Transverse colon (tissue), 4 donors: ENCODE measurements at regions not wholly inside any gene's neighbourhood (a gene's known extent, or its start where the extent isn't known, plus 50 kb on each side); places are given as distances from the start of the nearest gene placed in this dataset.

Experiments
- DNase-seq: peaks from one replicate; pipeline ENCODE4 v3.0.0-alpha.2; 2019
- H3K27ac ChIP-seq, 4 donors: fragments of 200-600 bp; sonication (generic); 2 replicates each; pipeline ENCODE4 v1.5.1; 2016 to 2018; ENCODE audit warnings: inconsistent platforms in 4 of 4
- H3K27me3 ChIP-seq: fragments of 200-600 bp; sonication (generic); 2 replicates; pipeline ENCODE4 v1.5.1; 2017; ENCODE audit warnings: inconsistent platforms
- H3K36me3 ChIP-seq, 4 donors: fragments of 200-600 bp; sonication (generic); 2 replicates each; pipeline ENCODE4 v1.5.1; 2017 to 2019; ENCODE audit warnings: inconsistent platforms in 4 of 4
- H3K4me1 ChIP-seq, 4 donors: fragments of 200-600 bp; sonication (generic); 2 replicates each; pipeline ENCODE4 v1.5.1; 2017 to 2020; ENCODE audit warnings: inconsistent platforms in 4 of 4
- H3K4me3 ChIP-seq, 4 donors: fragments of 200-600 bp; sonication (generic); 1 replicate in 1 of 4; 2 replicates in 3 of 4; pipeline versions ENCODE4 v1.5.1 to v1.6.1; 2017 to 2019; ENCODE audit warnings: inconsistent platforms in 4 of 4
- H3K9me3 ChIP-seq, 2 donors: fragments of 200-600 bp; sonication (generic); 2 replicates each; pipeline ENCODE4 v1.5.1; 2017 to 2019; ENCODE audit warnings: inconsistent platforms in 2 of 2
- CTCF ChIP-seq, 5 experiments: fragments of 200-600 bp in 3 of 5; fragments of 450-650 bp in 2 of 5; sonication (generic) in 3 of 5; IDR thresholded peaks; 1 replicate in 2 of 5; 2 replicates in 3 of 5; pipeline ENCODE4 v1.5.1; 2016 to 2017; ENCODE audit warnings: antibody characterized with exemption in 5 of 5, inconsistent platforms in 3 of 5, mild to moderate bottlenecking in 2 of 5, moderate library complexity in 1 of 5
- EP300 ChIP-seq: sonication (generic); formaldehyde crosslinking; IDR thresholded peaks from one replicate; pipeline ENCODE4 v1.6.1; 2017; ENCODE audit warnings: antibody characterized with exemption, low read depth
- POLR2A ChIP-seq: fragments of 450-650 bp; IDR thresholded peaks from one replicate; pipeline ENCODE4 v1.6.1; 2016; ENCODE audit warnings: antibody characterized with exemption, mild to moderate bottlenecking, moderate library complexity
- POLR2AphosphoS5 ChIP-seq, 3 donors: sonication (generic); formaldehyde crosslinking; IDR thresholded peaks; one replicate each; pipeline ENCODE4 v1.6.1; 2016; ENCODE audit warnings: antibody characterized with exemption in 3 of 3
- WGBS, 2 donors: methylation state at CpG; one replicate each; pipeline ENCODE4 v1.1.5; 2018; ENCODE audit warnings: low coverage in 1 of 2; 5-methylcytosine and 5-hydroxymethylcytosine counted together
- in situ Hi-C, 4 donors: fragments of 200-750 bp; cut with MboI; loops; one replicate each; pipeline versions ENCODE4 v1.15.0 to v1.15.1; 2017; ENCODE audit warnings: low sequenced_read_pairs in 3 of 4, low pct_ligation_motif_present in 1 of 4, low pct_unique_long_range_greater_than_20kb in 1 of 4
- intact Hi-C: fragments of 100-400 bp; cut with DNase I; formaldehyde crosslinking; loops from one replicate; pipeline ENCODE4 v1.15.1; 2023; ENCODE audit warnings: low total_unique reads

GRCh38 chr20:11332381-11332780 is 585.3 kb upstream of the BTBD3 start:
- DNase-seq: no peak
- no peak for TF ChIP-seq POLR2AphosphoS5 (IDR thresholded peaks at IDR 0.05)
- TF ChIP-seq EP300: no peak
- no peak for TF ChIP-seq POLR2A
- TF ChIP-seq CTCF (IDR thresholded peaks at IDR 0.05): no peak
- Histone ChIP-seq H3K36me3 (no peaks in the 10 kb centered on the region), H3K27ac (no peak overlapping the region), H3K4me3 (no peak overlapping the region), H3K4me1 (no peaks in the 10 kb centered on the region), H3K27me3 (no peaks in the 10 kb centered on the region), H3K9me3 (no peaks in the 10 kb centered on the region)
- in situ Hi-C loops (no loop called here), intact Hi-C loops (no loop called here)

- in situ Hi-C loops (no loop called here), intact Hi-C loops (no loop called here)
- H3K36me3 ChIP-seq: no peaks in the 10 kb centered on the region
These were observed 584.1 kb upstream of the BTBD3 start for GRCh38 chr20:11333634-11334033.

GRCh38 chr20:11337361-11338130 is 580.1 kb upstream of the BTBD3 start:
- Histone ChIP-seq H3K4me1 (no peaks in the 10 kb centered on the region), H3K4me3 (no peak overlapping the region), H3K27me3 (no peaks in the 10 kb centered on the region), H3K27ac (no peak overlapping the region), H3K36me3 (no peaks in the 10 kb centered on the region), H3K9me3 (no peaks in the 10 kb centered on the region)
- in situ Hi-C loops: no loop called here
- 57 to 61% methylated on average over 2 to 4 of the region's 4 CpGs for WGBS, 2 donors
- intact Hi-C loops: no loop called here
- DNase-seq: no peak
- TF ChIP-seq POLR2A (no peak), EP300 (no peak), POLR2AphosphoS5 (IDR thresholded peaks at IDR 0.05) (no peak), CTCF (IDR thresholded peaks at IDR 0.05) (no peak)

More at GRCh38 chr20:11333634-11334033, 584.1 kb upstream of the BTBD3 start:
- no peak overlapping the region for H3K4me3 ChIP-seq
- no peak overlapping the region for H3K27ac ChIP-seq
- no peaks in the 10 kb centered on the region for H3K9me3 ChIP-seq
- TF ChIP-seq CTCF (IDR thresholded peaks at IDR 0.05) (no peak), POLR2A (no peak), EP300 (no peak), POLR2AphosphoS5 (IDR thresholded peaks at IDR 0.05) (no peak)
- H3K27me3 ChIP-seq: no peaks in the 10 kb centered on the region
- no peak for DNase-seq
- no peaks in the 10 kb centered on the region for H3K4me1 ChIP-seq

GRCh38 chr20:11338496-11339306 is 579.0 kb upstream of the BTBD3 start:
- in situ Hi-C loops (no loop called here), intact Hi-C loops (no loop called here)
- H3K4me3 ChIP-seq: no peak overlapping the region
- H3K36me3 ChIP-seq: no peaks in the 10 kb centered on the region
- H3K9me3 ChIP-seq: no peaks in the 10 kb centered on the region
- no peak for TF ChIP-seq POLR2AphosphoS5 (IDR thresholded peaks at IDR 0.05)
- TF ChIP-seq POLR2A: no peak
- no peak for TF ChIP-seq CTCF (IDR thresholded peaks at IDR 0.05)
- no peak for TF ChIP-seq EP300
- DNase-seq: no peak
- 50 to 81% methylated on average over 1 to 2 of the region's 2 CpGs for WGBS, 2 donors
- no peaks in the 10 kb centered on the region for H3K27me3 ChIP-seq
- no peak overlapping the region for H3K27ac ChIP-seq
- no peaks in the 10 kb centered on the region for H3K4me1 ChIP-seq
